GM21528 (cell line): ENCODE measurements at regions not wholly inside any gene's neighbourhood (a gene's known extent, or its start where the extent isn't known, plus 50 kb on each side); places are given as distances from the start of the nearest gene placed in this dataset.
A peak's percentile ranks its signal among the peaks of the same experiment; 100 is the strongest.
"Not testable (repeated sequence)": the region's sequence is repeated elsewhere in the genome, so short reads cannot be mapped to it uniquely, and the experiment has no call there.

Experiments used
- ATAC-seq: cut with Tn5 transposase; IDR thresholded peaks from one replicate; pipeline ENCODE4 v1.9.1; 2021; ENCODE audit warnings: mild to moderate bottlenecking, moderate library complexity; ENCODE audit not compliant: unreplicated experiment, low FRiP score

DNA sequence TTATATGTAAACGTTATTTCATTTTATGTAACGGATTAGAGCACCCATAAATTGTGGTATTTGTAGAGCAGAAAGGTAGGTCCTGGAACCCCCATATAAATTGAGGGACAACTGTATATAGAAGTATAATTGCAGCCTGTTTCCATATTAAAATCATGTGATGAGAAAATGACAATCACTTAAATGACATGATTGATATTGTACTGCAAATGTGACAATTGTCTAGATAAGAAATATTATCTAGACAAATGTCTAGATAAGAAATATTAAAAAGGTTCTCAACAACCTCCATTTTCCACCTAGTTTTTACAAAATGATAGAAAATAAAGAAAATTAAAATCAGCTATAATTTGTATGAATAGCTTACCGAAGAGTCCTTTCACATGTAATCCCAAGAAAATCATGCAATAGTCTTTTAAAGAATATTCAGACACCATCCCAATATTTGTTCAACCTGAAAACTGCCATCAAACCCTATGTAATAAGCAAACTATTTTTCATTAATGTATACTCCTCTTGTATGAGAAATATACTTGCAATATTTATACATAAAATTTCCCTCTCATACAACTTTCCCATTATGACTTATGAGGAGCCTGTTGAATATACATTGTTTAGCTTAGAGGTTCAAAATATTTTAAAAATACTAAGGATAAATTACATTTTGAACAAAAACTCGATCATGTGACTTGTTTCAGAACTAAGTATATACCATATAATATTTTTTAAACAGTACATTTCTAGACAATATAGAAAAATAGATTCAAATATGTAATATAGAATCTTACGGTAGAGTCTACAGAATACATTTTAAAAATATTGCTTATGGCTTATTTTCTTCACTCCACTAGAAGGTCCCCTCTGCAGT is 153.2 kb downstream of the CRPPA start:
- ATAC-seq: no peak

DNA sequence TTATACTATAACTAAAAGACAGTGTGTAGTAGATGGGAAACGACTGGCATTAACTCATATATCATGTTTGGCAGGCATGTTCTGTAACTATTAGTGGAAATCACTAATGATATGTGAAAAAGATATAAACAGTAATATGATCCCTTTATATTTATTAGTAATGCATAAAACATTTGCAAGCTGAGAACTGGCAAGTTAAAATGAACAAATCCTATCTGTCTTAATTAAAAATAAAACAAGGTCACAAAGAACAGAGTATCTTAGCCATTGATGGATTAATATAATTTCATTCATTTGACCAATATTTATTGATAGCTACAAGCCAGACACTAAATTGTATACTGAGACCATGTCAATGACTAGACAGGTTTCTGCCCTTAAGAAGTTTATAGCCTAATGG is 154.5 kb downstream of the CRPPA start:
- no peak for ATAC-seq

DNA sequence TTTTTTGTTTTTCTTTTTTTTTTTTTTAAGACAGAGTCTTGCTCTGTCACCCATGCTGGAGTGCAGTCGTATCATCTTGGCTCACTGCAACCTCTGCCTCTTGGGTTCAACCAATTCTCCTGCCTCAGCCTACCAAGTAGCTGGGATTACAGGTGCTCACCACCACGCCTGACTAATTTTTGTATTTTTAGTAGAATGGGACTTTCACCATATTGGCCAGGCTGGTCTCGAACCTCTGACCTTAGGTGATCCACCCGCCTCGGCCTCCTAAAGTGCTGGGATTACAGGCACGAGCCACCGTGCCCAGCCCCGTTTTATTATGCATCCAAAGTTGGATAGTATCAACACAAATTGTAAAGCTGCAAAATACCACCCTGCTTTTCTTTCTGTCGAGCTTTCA is 154.9 kb downstream of the CRPPA start:
- not testable (repeated sequence) for ATAC-seq

DNA sequence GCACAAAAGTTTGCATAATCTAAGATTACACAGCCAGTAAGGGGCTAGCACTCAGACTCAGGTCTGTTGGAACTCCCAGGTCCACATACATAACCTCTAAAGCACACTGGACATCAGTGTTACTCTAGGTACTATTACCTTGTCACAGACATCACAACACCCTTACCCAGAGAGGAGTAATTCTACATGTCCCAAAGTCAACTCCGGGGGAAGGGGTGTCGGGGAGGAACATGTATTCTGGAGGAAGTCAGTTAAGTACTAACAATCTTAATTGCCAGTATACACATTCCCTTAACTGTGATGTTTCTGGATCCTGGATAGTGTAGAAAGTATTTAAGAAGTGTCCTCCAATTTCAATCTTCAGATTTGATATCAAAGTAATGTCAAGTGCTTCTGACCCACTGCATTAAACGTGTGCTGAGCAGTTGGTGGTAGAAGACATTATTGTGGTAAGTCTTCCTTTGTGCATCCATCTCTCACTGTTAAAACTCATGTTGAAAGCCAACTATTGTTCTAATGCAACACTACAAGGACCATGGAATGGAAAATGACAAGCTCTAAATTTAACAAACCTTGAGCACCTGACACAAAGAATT is 155.4 kb downstream of the CRPPA start:
- ATAC-seq: no peak

DNA sequence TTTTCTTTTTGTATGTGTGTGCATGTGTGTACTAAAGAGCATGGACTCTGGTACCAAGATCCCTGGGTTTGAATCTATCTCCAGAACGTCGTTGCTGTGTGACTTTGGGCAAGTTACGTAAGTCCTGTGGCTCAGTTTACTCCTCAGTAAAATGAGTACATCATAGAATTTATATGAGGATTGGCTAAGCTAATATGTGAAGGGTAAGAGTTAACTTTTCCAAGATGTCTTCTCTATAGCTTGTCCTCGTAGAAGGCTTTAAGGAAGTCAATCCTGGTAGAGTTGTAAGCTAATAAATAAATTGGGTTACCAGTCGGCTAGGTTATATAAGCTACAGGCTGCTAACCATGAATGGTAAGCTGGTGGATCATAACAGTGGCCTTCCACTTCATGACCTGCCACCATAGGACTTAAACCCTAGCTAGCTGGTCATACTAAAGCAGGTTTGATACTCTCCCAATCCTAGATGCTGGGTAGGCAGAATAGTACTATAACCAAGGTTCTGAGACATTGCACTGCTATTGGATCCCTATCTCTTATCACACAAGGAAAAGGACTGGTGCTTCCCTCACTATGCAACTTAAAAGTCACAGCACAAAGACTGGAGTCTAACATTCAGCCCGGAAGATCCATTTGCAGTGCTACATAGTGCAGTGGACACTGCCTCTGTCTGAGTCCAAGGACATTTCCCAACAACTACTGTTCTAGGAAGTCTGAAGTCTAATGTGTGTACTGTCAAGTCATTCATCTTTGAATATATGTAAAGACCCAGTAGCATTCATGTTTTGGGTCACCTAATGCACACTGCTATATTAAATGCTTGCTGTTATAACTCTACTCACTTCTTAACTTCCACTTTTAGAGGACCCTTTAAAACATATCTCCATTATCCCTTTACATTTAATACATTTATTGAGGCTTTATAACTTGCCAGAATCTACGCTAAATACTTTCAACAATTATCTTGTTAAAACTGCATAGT is 156.2 kb downstream of the CRPPA start:
- ATAC-seq: no peak

DNA sequence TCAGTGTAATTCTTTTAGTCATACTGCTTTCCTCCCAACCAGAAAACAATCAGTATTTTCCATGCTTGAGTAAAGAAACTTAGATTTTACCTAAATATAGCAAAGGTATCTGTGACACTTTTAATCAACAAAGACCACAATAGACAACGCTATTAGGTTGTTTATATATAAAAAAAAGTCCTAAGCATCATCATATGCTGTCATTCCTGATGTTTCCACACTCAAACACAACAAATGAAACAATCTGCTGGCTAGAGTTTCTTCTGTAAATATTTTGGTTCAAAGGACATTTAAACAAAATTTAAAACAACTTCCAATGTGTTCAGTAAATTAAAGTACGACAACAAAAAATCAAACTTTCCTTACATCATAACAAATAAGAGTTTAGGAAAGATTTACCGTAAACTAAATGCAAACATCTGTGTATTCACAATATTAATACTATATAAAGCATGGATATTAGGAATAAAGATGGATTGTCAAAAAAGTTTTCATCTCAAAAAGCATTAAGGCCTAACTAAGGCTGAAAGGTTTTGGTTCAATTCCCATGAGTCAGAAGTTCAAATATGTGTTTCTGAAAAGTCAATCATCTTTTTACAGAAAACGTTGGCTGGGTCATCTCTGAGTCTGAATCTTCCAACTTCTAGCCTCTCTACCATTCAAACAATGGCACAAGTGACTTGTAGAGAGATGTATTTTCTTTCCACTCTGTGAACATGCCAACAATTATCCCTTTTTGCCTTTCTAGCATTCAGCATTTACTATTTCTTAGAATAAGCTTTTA is 157.1 kb downstream of the CRPPA start:
- no peak for ATAC-seq

DNA sequence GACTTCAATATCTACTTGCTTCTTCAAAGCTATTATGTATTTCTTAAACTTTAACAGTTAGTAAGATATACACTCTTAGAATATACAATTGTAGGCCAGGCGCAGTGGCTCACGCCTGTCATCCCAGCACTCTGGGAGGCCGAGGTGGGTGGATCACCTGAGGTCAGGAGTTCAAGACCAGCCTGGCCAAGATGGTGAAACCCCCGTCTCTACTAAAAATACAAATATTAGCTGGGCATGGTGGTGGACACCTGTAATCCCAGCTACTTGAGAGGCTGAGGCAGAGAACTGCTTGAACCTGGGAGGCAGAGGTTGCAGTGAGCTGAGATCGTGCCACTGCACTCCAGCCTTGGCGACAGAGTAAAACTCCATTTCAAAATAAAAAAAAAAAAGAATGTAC is 158.0 kb downstream of the CRPPA start:
- not testable (repeated sequence) for ATAC-seq

DNA sequence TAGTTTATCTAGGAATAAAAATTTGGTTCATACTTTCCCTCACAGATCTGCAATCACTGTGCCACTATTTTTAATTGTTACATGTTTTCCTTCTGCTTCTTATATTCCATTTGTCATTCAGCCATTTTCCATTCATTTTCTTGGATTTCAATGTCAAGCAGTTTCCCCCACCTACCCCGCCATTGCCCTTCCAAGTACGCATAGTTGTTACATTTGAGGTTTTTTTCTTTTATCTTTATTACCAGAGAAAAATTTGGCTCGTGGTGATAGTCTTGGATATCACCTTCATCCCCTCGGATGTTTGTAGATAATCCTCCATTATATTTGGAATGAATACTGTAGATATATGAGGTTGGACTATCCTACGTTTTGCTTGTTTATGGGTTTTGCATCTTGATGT is 159.7 kb downstream of the CRPPA start:
- no peak for ATAC-seq

DNA sequence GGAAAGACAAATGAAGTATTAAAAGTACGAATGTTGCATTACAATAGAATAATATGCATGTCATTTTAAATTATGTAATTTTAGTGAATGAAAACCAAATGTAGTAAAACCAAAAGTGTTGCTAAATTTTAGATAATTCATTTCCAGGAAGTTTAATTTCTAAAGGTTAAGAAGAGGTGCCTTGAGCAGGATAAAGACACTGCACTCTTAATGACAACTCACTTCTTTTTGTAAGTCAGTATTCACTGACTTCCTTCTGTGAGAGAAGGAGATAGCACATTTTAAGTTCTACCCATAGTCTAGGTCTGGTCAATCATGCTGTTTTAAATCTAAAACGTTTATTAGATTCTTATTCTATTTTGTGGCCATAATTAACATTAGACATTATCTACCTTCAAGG is 160.2 kb downstream of the CRPPA start:
- no peak for ATAC-seq

DNA sequence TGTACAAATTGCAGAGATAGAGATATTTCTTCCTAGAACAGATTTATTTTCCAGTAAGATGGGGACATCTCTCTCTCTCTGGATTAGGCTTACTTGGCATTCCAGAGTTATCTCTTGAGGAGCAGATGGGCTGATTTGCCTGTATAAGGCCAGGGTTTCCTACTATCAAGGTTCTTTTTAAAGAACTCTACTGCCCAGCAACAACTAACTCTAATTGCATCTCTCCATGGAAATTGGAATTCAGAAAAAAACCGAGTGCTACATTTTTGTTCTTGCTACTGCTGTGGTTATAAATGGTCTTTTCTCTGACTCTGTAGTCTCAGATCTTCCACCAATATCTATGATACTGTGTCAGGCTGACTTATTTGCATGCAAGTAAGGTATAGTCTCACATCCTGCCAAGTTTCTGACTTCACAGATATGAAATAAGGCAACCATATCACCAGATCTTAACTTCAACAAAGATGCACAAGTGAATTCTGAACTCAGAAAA is 161.1 kb downstream of the CRPPA start:
- ATAC-seq: peak; percentile 50

DNA sequence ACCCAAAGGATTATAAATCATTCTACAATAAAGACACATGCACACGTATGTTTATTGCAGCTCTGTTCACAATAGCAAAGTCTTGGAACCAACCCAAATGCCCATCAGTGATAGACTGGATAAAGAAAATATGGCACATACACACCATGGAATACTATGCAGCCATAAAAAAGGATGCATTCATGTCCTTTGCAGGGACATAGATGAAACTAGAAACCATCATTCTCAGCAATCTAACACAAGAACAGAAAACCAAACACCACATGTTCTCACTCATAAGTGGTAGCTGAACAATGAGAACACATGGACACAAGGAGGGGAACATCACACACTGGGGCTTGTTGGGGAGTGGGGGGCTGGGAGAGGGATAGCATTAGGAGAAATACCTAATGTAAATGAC is 164.9 kb downstream of the CRPPA start:
- ATAC-seq: not testable (repeated sequence)

DNA sequence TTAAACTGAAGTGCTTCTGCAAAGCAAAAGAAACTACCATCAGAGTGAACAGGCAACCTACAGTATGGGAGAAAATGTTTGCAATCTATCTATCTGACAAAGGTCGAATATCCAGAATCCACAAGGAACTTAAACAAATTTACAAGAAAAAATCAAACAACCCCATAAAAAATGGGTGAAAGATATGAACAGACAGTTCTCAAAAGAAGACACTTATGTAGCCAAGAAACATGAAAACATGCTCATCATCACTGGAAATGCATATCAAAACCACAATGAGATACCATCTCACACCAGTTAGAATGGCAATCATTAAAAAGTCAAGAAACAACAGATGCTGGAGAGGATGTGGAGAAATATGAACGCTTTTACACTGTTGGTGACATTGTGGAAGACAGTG is 165.4 kb downstream of the CRPPA start:
- not testable (repeated sequence) for ATAC-seq

DNA sequence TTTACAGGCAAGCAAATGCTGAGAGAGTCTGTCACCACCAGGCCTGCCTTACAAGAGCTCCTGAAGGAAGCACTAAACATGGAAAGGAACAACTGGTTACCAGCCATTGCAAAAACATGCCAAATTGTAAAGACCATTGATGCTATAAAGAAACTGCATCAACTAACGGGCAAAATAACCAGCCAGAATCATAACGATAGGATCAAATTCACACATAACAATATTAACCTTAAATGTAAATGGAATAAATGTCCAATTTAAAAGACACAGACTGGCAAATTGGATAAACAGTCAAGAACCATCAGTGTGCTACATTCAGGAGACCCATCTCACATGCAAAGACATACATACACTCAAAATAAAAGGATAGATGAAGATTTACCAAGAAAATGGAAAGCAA is 170.7 kb downstream of the CRPPA start:
- not testable (repeated sequence) for ATAC-seq

DNA sequence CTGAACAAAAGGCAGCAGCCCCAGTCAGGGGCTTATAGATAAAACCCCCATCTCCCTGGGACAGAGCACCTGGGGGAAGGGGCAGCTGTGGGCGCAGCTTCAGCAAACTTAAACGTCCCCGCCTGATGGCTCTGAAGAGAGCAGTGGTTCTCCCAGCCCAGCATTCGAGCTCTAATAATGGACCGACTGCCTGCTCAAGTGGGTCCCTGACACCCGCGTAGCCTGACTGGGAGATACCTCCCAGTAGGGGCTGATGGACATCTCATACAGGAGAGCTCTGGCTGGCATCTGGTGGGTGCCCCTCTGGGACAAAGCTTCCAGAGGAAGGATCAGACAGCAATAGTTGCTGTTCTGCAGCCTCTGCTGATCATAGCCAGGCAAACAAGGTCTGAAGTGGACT is 172.1 kb downstream of the CRPPA start:
- not testable (repeated sequence) for ATAC-seq

DNA sequence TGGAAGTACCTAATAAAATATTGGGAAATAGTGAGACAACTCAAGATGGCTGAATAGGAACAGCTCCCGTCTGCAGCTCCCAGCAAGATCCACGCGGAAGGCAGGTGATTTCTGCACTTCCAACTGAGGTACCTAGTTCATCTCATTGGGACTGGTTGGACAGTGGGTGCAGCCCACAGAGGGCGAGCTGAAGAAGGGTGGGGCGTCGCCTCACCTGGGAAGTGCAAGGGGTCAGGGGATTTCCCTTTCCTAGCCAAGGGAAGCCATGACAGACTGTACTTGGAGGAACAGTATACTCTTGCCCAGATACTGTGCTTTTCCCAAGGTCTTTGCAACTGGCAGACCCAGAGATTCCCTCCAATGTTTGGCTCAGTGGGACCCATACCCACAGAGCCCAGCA is 172.8 kb downstream of the CRPPA start:
- not testable (repeated sequence) for ATAC-seq

DNA sequence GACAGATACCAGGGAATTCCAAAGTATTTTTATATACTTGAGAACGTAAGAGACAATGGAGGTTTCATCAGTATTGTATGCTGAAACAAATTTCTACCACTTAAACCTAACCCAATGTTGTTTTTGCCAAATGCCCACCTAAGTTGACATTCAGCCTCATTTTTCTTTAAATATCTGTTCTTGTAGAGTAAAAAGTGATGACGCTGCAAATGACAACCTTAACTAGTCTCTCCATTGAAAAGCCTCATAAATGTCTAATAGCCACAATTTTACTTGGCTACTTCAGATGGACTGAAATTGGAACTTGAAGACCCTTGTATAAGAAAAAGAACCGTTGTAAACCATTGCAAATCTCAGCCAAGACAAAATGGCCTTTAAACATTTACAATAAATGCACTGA is 176.9 kb downstream of the CRPPA start:
- ATAC-seq: no peak

DNA sequence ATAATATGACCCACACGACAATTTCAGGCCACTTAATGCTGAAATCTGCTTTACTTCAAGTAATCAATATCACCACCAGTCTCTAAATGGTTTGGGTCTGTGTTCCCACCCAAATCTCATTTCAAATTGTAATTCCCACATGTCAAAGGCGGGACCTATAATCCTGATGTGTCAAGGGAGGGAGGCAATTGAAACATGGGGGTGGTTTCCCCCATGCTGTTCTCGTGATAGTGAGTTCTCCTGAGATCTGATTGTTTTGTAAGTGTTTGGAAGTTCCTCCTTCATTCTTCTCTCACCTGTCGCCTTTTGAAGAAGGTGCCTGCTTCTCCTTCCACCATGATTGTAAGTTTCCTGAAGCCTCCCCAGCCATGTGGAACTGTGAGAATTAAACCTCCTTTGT is 178.4 kb downstream of the CRPPA start:
- no peak for ATAC-seq

DNA sequence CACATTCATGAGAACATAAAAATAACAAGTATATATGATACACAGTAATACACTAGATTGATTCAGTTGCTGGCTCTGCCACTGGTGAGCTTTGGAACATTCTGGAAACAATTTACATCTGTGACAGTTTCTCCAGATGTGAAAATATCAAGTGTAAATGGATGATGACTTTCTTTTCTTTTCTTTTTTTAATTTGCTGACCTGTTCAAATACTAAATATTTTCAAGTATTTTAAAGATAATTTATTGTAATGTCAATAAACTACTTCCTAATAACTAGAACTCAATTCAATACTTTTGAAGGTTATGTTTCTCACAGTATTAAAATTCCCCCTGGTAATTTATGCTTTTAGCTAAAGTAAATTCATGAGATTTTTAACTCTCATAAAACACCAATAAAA is 180.3 kb downstream of the CRPPA start:
- ATAC-seq: no peak

DNA sequence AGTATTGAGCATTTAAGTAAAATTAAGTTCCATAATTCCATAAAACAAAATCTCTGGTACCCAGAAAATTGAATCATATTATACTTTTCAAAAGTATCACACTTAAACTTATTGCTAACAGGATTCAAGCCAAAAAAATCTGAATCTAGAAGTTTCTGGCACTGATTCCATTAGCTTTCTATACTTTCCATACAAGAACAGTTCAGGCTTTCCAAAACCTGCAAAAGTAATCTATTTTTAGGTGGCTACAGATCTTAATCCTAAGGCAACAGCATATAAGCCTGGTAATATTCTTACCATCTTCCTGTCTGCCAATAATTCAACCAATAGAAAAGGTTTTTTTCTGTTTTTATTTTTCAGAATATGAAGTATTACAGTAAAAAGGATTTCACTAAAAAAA is 185.0 kb downstream of the CRPPA start:
- ATAC-seq: no peak
